Activated CD4-positive, alpha-beta T cell treated with anti-CD3 and anti-CD28 coated beads, Interleukin-2, Interleukin-4, amounts not matched to agents 100 ng/mL and 50 ng/mL, durations not matched to agents 16 hours and 8 hours (primary cell): ENCODE measurements at regions not wholly inside any gene's neighbourhood (a gene's known extent, or its start where the extent isn't known, plus 50 kb on each side); places are given as distances from the start of the nearest gene placed in this dataset.

ENCODE experiments used
- DNase-seq: peaks from one replicate; pipeline ENCODE4 v3.0.0-alpha.2; 2020; ENCODE audit warnings: low spot score

DNA sequence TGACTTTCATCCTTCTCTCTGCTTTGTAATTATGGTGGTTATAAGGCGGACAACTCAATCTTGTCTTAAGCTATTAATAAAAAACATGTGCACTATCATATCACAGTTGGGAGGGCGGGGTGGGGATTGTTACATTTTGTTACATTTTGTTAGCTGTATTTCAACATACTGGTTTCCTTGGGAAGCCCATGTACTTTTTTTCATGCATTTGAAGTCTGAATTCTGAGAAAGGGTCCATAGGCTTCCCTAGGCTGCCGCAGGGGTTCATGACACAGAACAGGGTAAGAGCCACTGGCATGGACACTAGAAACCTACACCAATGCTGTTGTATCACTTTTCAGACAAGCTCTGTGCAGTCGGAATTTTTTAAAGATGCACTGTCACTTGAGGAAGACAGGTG lies 178.8 kb downstream of the ETS2 start:
- DNase-seq: no peak

DNA sequence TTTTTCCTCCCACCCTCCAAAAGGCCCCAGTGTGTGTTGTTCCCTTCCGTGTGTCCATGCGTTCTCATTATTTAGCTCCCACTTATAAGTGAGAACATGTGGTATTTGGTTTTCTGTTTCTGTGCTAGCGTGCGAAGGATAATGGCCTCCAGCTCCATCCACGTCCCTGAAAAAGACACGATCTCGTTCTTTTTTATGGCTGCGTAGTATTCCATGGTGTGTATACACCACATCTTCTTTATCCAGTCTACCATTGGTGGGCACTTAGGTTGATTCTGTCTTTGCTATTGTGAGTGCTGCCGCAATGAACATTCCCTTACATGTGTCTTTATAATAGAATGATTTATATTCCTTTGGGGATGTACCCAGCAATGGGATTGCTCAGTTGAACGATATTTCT lies 177.8 kb downstream of the ETS2 start:
- DNase-seq: no peak

DNA sequence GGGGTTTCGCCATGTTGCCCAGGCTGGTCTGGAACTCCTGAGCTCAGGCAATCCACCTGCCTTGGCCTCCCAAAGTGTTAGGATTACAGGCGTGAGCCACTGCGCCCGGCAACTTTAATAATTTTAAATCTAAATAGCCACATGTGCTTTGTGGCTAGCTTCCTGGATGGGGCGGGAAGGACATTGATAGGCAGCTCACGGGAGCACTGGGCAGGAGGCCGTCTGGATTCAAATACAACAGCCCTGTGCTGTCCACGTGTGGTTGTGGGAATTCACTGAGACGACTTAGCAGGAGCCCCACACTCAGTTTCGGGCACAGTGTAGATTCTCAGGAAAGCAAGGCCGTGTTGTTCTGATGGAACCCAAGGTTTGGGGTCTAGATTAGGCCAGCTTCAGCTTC lies 177.1 kb downstream of the ETS2 start:
- DNase-seq: no peak

DNA sequence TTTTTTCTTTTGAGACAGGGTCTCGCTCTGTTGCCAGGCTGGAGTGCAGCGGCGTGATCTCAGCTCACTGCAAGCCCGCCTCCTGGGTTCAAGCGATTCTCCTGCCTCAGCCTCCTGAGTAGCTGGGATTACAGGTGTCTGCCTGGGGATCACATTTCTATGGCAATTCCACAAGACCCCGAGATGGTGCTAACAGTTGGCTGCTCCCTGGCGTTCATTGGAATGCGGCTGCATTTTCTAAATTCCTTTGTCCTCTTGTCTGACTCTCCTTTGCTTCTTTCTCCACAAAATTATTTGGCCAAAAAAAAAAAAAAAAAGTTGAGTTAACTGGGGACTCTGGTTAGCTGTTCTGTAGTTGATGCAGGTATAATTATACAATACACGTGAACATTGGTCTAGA lies 176.4 kb downstream of the ETS2 start:
- no peak for DNase-seq

DNA sequence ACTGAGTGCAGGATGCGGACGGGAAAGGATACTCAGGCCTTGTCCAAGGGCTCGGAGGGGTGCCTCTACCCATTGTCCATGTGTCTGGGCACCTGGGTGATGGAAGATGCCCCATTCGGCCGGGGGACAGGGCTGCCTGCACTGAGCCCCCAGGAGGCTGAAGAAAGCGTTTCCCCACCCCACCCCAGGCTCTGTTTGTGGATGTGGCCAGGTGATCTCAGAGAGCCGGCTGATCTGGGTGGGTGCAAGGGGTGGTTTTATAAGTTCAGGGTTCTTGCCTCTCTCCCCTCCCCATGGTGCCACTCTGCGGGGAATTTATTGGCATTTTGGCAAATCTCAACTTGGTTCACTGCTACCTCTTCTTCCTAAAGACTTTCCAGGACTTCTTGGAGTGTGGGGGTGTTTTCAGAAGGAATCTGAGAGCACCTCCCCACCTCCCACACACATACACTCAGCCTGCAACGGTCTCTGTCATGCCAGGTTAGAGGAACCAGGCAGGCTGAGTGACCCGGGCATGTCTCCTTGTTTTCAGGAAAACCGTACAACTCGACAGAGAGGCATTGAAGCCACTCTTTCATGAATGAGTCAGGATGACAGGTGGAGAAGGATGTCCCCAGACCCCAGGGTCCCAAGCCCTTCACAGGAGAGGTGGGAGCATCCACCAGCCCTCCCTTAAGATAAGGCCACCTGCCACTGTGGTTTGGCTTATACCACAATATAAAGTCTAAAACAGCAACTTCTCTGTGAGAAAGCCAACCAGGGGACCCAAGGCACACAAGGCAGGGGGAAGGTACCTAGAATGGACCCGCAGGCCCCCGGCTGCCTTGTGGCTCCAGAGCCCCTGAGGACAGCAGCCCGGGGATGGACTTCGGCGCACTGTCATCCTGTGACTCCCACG lies 174.9 kb downstream of the ETS2 start:
- no peak for DNase-seq

DNA sequence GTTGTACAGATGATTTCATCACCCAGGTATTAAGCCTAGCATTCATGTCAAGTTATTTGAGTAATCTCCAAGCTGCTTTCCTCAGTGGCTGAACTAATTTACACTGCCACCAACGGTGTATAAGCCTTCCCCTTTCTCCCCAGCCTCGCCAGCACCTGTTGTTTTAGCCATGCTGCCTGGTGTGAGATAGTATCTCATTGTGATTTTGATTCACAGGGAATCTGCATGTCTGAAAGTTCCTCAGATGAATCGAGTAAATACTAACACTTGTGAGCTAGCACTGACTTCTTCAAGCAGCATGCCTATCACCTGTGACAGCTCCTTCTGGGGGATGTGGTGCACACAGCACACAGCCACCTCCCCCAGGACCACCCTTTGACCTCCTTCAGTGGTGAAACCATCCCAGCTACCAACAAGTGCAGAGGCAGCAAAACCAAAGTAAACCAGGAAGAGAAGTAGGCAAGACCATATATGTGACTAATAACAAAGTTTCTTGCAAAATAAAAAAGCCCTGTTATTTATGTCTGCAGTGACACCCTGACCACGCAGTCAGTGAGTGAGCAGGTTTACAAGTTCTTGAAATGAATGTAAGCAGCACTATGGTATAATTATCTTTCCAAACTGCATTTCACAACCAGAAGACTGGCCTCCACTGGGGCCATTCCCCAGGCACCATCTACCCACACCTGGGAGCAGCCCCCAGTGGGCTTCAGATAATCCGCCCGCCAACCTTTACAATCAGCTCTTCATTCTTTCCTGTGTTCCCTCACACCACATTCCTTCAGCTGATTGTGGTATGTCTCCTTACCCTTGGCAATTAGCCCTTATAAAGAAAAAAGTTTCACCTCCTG lies 173.8 kb downstream of the ETS2 start:
- peak; percentile 62 for DNase-seq

DNA sequence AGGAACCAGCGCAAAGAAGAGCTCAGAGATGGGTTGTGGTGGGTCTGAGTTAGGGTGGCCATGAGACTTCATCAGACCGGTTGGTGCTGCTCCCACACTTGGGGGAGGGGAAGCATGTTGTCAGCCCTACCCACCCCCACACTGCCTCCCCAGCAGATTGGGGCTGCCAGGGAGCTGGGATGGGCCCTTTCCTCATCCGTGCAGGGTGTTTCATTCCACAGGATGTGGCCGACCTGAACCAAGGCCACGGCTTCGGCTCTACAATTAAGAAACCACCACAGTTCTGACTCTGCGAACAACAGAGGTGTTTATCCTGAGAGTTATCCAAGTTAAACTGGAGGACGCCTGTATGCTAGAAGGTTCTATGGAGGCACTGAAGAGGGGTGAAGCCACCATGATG lies 171.2 kb downstream of the ETS2 start:
- no peak for DNase-seq

DNA sequence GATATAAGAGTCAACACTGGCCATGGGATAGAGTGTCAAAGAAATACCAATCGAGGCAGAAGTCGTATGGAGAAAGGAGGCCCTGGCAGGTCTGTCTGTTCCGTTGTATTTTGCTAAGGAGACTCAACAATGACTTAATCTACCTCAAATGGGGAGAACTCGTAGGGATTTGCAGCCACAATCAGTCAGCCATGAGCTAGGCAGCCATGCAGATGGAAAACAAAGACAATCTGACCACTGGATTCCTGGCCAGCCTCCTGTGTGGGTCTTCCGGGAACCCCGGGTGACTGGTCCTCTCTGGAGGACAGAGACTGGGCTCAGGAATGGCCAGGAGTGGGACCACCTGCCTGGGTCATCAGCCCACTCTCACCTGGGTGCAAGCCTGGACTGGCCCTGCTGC lies 167.8 kb downstream of the ETS2 start:
- no peak for DNase-seq

DNA sequence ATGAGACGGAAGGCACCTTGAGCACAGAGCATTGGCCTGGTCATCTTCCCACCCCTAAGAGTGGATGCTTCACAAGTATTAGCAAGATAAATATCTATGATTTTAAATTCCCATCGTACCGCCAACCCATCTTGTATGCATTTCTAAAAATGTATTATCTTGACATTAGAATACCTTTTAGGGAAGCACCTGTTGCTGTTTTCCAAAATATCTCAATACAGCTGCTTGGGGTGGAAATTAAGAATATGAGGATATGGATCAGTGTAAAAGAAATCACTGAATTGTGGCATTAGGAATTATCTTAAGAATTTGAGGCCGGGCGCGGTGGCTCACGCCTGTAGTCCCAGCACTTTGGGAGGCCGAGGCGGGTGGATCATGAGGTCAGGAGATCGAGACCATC lies 166.3 kb downstream of the ETS2 start:
- DNase-seq: no peak

DNA sequence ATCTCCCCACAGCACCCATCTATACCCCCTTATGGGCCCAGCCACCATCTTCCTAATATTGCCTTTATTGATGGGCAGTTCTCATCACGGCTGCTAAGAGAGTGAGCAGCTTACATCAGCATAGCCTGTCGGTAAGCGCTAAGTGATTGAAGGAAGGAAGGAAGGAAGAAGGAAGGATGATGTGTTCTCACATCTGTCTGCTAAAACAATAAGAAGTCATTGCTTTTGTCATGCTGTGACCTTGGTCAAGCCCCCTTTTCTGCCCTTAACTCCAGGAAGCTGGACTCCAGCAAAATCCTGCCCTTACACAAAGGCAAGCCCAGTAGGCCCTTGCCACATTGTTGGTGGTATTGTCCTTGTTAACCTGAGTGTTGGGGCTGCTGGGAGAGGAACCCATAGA lies 165.0 kb downstream of the ETS2 start:
- no peak for DNase-seq

DNA sequence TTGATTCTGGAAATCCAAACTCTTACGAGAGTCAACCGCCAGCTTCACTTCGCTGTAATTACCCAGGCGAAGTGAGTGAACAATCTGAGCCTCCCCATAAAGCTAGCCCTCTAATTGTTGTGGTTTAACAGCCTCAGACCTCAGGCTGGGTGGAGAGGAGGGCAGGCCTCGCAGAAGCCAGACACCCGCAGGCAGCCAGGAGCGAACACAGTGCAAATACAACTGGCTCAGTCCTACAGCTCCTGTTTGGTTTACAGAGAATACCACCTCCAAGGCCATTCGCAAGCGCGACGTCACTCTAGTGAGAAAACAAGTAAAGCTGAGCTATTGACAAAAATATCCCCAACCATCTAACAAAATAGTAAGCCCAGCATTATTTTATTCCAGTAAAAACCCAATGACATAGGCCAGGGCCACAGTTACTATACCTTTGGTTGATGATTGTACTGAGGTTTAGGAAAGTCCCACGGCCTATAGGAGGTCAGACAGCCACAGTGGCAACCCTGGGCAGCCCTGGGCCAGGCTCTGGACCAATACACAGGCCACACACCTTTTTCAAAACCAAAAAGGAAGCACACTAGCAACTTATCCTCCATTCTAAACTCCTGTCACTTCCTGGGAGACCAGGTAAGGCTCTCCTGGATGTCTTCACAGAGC lies 163.3 kb downstream of the ETS2 start:
- DNase-seq: no peak

DNA sequence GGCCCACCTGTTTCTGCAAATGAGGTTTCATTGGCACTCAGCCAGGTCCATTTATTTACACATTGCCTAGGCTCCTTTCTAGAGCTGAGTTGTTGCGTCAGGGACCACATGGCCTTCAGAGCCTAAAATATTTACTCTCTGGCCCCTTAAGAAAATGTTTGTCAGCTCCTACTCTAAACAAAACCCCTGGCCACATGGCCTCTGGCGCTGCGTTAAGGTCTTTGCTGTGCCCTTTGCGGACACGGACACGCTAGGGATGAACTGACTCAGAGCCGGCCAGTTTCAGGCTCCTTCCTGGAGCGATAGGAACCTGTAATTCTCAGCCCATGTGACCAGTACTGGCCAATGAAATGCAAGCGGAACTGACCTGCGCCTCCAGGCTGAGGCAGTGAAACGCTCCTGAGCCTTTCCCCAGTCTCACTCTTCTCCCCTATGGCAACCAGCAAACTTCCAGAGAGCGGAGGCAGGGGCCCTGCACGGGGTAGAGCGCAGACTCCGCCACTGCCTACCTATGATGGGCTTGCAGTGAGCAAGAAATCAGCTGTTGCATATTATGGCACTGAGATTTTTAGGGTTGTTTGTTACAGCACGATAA lies 160.3 kb downstream of the ETS2 start:
- no peak for DNase-seq

DNA sequence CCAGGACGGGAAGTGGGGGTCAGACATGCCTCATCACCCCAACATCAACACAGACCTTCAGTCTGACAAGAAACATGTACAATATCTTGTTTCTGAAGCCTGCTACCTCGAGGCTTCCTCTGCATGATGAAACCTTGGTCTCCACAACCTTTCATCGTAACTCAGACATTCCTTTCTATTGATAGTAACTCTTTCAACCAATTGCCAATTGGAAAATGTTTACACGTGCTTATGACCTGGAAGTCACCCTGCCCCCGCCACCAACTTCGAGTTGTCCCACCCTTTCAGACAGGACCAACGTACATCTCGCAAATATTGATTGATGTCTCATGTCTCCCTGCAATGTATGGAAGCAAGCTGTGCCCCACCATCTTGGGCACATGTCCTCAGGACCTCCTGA lies 159.5 kb downstream of the ETS2 start:
- no peak for DNase-seq

DNA sequence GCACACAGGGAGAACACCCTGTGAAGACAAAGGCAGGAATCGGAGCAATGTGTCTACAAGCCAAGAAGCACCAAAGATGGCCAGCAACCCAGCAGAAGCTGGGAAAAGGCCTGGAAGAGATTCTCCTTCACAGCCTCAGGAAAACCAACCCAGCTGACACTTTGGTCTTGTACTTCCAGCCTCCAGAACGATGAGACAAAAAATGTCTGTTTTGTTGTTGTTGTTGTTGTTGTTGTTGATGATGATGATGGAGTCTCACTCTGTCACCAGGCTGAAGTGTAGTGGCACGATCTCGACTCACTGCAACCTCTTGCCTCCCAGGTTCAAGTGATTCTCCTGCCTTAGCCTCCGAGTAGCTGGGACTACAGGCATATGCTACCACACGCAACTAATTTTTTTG lies 157.3 kb downstream of the ETS2 start:
- DNase-seq: no peak

DNA sequence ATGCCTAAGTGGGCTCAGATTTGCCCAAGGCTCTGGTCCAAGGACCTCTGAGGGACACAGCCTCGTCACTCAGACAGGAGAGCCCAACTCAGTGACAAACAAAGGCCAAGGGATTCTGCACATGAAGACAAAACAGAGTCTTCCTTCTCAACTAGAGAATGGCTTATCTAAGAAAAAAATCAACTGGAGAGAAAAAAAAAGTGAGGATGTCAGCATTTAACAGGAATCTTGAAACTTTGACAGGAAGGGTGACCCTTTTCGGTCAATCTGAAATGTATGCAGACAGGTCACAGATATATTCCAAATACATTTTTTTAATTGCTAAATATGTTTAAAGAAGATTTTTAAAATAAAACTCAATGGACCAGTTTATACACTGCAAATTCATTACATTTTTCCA lies 154.5 kb downstream of the ETS2 start:
- DNase-seq: no peak

DNA sequence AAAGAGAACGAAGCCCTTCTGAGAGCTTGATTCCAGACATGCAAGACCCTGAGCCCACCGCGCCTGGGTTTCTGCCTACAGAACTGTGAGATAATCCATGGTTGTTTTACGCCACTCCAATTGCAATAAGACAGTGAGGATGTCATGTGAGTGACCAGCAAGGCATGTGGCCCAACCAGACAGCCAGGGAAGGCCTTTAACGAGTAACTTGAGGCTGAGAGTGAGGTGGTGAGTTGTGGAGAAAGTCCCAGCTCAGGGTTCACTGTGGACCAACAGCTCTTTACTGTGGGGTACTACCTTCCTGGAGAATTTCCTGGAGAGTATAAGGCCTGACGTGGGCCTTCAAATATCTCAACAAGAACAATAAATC lies 153.9 kb downstream of the ETS2 start:
- DNase-seq: no peak

DNA sequence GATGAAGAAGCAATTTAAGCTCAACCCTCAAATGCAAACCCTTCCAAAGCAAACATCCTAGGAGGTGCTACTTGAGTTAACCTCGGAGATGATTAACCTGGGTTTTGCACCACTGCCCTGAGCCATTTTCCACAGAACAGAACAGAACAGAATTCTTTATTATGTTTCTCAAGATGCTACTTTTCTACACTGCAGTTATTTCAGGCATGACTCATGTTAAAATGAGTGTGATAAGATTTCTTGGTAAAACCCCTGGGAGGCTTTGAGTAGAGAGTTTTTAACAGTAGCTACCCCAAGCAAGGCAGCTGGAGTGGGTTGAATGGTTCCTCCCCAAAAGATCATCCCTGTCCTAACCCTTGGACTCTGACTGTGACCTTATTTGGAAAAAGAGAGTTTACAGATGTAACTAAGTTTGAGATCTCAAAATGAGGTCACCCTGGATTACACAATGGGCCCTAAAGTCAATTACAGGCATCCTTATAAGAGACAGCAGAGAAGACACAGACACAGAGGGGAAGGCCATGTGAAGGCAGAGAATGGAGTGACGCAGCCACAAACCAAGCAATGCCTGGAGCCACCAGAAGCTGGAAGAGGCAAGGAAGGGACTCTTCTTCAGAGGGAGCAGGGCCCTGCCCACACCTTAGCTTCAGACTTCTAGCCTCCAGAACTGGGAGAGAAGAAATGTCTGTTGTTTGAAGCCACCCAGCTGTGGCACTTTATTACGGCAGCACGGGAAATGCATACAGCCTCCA lies 153.4 kb downstream of the ETS2 start:
- peak; percentile 69 for DNase-seq

DNA sequence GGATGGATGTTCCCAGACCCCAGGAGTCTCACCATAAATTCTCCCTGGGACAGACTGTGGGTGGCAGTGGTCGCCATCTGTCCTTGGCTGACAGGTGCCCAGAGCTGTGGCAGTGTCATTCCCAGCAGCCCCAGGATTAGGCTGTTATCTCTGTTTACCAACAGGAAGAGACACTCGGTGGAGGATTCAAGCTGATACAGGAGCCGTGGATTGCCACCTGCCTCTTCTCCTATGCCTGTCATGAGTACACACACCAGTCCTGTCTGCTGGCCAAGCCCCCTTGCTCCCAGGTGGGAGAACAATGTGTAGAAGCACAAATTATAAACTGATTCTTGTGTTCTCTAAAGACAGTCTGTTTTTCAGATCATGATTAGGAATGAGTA lies 152.6 kb downstream of the ETS2 start:
- DNase-seq: no peak

DNA sequence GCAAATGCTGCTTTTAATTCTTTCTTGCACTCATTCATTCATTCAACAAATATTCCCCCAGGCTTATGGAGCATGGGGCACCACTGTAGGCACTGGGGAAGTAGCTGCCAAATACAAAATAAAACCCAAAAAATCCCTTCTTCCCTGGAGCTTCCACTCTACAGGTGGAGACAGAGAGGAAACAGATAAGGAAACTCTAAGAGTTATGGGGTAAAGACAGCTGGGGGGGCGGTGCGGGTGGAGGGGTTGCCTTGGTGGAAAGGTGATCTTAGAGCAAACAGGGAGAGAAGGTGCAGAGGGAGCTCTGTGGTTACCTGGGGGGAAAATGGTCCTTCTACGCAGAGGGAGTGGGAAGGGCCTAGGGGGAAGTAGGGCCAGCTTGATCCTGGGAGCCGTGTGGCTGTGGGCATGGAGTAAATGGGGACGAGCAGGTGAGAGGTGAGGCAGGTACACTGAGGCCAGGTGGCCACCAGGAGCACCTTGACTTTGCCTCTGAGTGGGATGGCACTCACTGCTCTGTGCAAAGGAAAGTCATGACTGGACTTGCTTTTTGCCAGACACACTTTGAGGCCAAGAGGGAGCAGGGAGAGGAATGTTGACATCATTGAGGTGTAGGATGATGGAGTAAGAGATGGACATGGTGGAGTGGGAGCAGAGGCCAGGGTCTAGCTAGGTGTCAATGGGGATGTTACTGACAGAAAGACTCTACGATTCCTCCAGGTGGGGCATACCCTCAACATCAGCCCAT lies 152.0 kb downstream of the ETS2 start:
- DNase-seq: no peak

DNA sequence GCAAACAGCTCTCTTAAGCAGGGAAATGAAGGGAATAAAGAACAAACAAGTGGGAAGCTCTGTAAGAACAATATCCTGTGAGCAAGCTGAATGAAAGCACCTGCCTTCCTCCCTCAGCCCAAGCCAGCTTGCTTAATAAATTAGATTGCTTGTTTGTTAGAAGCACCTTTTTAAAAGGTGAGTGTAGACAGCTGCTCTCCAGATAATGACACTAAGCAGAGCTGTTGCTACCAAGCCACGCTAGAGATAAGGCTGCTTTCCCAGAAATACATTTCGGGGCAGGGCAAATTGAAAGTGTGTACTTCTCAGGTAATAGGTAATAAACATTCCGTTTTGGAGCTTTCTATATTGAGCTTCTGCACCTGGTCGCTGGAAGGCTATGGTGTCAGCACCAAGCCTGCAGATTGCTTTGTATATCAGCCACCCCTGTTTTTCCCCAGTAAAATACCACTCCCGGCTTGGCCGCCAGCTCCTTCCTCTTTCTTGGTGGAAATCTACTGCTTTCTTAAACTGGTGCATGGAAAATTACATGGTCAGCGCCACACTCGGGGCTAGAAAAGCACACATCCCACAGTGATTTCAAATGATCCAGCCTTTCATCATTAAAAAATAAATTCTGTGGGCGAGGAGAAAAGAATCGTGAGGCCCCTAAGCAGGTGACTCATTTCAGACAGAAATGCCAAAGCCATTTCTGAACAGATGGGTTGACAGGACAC lies 151.3 kb downstream of the ETS2 start:
- no peak for DNase-seq

DNA sequence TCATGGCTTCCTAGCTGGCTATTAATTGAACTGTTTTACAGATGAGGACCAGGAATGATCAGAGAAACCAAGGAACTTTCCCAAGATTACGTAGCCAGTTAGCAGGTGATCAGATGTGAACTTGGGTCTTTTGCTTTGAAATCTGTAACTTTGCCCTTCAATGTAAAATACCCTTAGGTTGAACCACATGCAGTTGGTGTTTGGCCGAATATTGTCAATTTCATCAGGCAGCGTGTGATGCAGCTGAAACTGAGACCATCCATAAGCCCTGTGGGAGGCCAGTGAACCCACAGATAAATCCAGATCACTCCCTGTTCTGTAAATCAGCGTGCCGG lies 150.8 kb downstream of the ETS2 start:
- DNase-seq: no peak
